ENCODE measurements at regions not wholly inside any gene's neighbourhood (a gene's known extent, or its start where the extent isn't known, plus 50 kb on each side); places are given as distances from the start of the nearest gene placed in this dataset.

GRCh38 chr14:73780896-73781295 lies 66.7 kb upstream of the PNMA1 start:
- DNase-seq, result no peak

- DNase-seq, result no peak
Observed at GRCh38 chr14:73780391-73780790, 66.2 kb upstream of the PNMA1 start.

GRCh38 chr14:73778736-73779135 lies 64.6 kb upstream of the PNMA1 start:
- no peak for DNase-seq

- DNase-seq, result no peak
Observed at GRCh38 chr14:73777420-73777819, 63.2 kb upstream of the PNMA1 start.

GRCh38 chr14:73776194-73776537 lies 62.0 kb upstream of the PNMA1 start:
- DNase-seq, result no peak

GRCh38 chr14:73775339-73776193 lies 61.4 kb upstream of the PNMA1 start:
- no peak for DNase-seq

GRCh38 chr14:73774671-73775070 lies 60.5 kb upstream of the PNMA1 start:
- DNase-seq, result no peak

GRCh38 chr14:73774241-73774570 lies 60.0 kb upstream of the PNMA1 start:
- no peak for DNase-seq

- DNase-seq, result no peak
Observed at GRCh38 chr14:73773441-73774240, 59.5 kb upstream of the PNMA1 start.

GRCh38 chr14:73771848-73772638 lies 57.9 kb upstream of the PNMA1 start:
- DNase-seq, result no peak

- no peak for DNase-seq
Observed at GRCh38 chr14:73770977-73771847, 57.0 kb upstream of the PNMA1 start.

- no peak for DNase-seq
Observed at GRCh38 chr14:73768107-73768506, 53.9 kb upstream of the PNMA1 start.

- peak; percentile 12 for DNase-seq
Observed at GRCh38 chr14:73764406-73765280, 50.5 kb upstream of the PNMA1 start.

All from SIG-M5 (cell line).